HCT116 (cell line): ENCODE measurements at regions not wholly inside any gene's neighbourhood (a gene's known extent, or its start where the extent isn't known, plus 50 kb on each side); places are given as distances from the start of the nearest gene placed in this dataset.

ENCODE experiments used
- ATAC-seq: fragments of 200-7000 bp; cut with Tn5 transposase; 2 replicates; pipeline ENCODE4 v1.9.1; 2020; ENCODE audit warnings: mild to moderate bottlenecking, moderate library complexity
- BruUV-seq: library from RNA; stranded (reverse); fragments of 400-500 nt; replicated peaks from 2 replicates; lab custom pipeline; 2021; lab: Mats Ljungman, UMichigan
- CTCF ChIA-PET: fragments of 300-600 bp; sonication (Branson Sonifier 250); formaldehyde crosslinking; loops from one replicate; lab custom pipeline; 2021; ENCODE audit warnings: antibody characterized with exemption; lab: Charles Lee
- POLR2A ChIA-PET: fragments of 300-600, 350-600 bp; sonication (Branson Sonifier 250); formaldehyde crosslinking; loops from one replicate; lab custom pipeline; 2021; ENCODE audit warnings: antibody characterized with exemption; lab: Charles Lee
- RAD21 ChIA-PET, 2 experiments: fragments of 300-600 bp; sonication (Branson Sonifier 250); formaldehyde crosslinking; loops; one replicate each; lab custom pipeline; 2023; ENCODE audit warnings: low total read pairs in 2 of 2; ENCODE audit not compliant: uncharacterized antibody in 2 of 2, unreplicated experiment in 2 of 2, low non-redundant PET in 1 of 2; lab: Charles Lee
- DNase-seq: peaks from one replicate; pipeline ENCODE4 v3.0.0-alpha.2; 2010; ENCODE audit warnings: low read depth, low spot score
- H2AFZ ChIP-seq: fragments of 200-600 bp; shearing (Covaris generic), sonication (generic); 2 replicates; pipeline ENCODE4 v1.6.1; 2017; ENCODE audit warnings: low read depth, mixed run types, mixed read lengths, antibody characterized with exemption, low read length; ENCODE audit not compliant: poor library complexity, severe bottlenecking
- H3K27ac ChIP-seq: 2 replicates; pipeline ENCODE4 v1.5.1; 2012; ENCODE audit warnings: low read depth, low read length
- H3K27me3 ChIP-seq: fragments of 200-600 bp; sonication (generic); 2 replicates; pipeline ENCODE4 v1.6.1; 2016; ENCODE audit warnings: mixed run types, low read length, mixed read lengths; ENCODE audit not compliant: insufficient read depth
- H3K36me3 ChIP-seq, 2 experiments: fragments of 200-500 bp in 1 of 2; fragments of 200-600 bp in 1 of 2; sonication (Bioruptor generic) in 1 of 2; sonication (generic) in 1 of 2; 2 replicates each; pipeline versions ENCODE4 v1.5.1 to v1.6.1; 2014 to 2016; ENCODE audit warnings: low read length in 2 of 2, inconsistent platforms in 1 of 2, mixed read lengths in 1 of 2, mixed run types in 1 of 2; ENCODE audit not compliant: insufficient read depth in 2 of 2, control insufficient read depth in 1 of 2
- H3K4me1 ChIP-seq, 2 experiments: fragments of 200-600 bp in 1 of 2; sonication (generic) in 1 of 2; 2 replicates each; pipeline versions ENCODE4 v1.5.1 to v1.6.1; 2012 to 2017; ENCODE audit warnings: low read length in 2 of 2, inconsistent platforms in 1 of 2, mild to moderate bottlenecking in 1 of 2, mixed read lengths in 1 of 2, mixed run types in 1 of 2, moderate library complexity in 1 of 2; ENCODE audit not compliant: insufficient read depth in 2 of 2, control insufficient read depth in 1 of 2
- H3K4me2 ChIP-seq: fragments of 200-600 bp; sonication (generic); 2 replicates; pipeline ENCODE4 v1.6.1; 2017; ENCODE audit warnings: mixed run types, low read length, mixed read lengths
- H3K4me3 ChIP-seq, 2 experiments: fragments of 200-600 bp in 1 of 2; sonication (generic) in 1 of 2; replicated peaks in 1 of 2; 2 replicates each; pipeline ENCODE4 v1.5.1; 2011 to 2016; ENCODE audit warnings: low read length in 2 of 2, control low read depth in 1 of 2, low read depth in 1 of 2, mild to moderate bottlenecking in 1 of 2, mixed read lengths in 1 of 2, mixed run types in 1 of 2
- H3K79me2 ChIP-seq: fragments of 200-600 bp; sonication (generic); 2 replicates; pipeline ENCODE4 v1.6.1; 2017; ENCODE audit warnings: mild to moderate bottlenecking, mixed run types, low read length, moderate library complexity, mixed read lengths; ENCODE audit not compliant: insufficient read depth
- H3K9ac ChIP-seq: fragments of 200-600 bp; sonication (generic); 2 replicates; pipeline ENCODE4 v1.6.1; 2016; ENCODE audit warnings: low read length, mixed read lengths
- H3K9me2 ChIP-seq: fragments of 200-600 bp; sonication (generic), shearing (Covaris generic); 2 replicates; pipeline ENCODE4 v1.6.1; 2017; ENCODE audit warnings: mixed run types, mild to moderate bottlenecking, moderate library complexity; ENCODE audit not compliant: insufficient read depth
- H3K9me3 ChIP-seq, 2 experiments: fragments of 200-500 bp in 1 of 2; fragments of 200-600 bp in 1 of 2; sonication (Bioruptor generic) in 1 of 2; sonication (generic) in 1 of 2; 2 replicates each; pipeline ENCODE4 v1.6.1; 2014 to 2017; ENCODE audit warnings: low read length in 2 of 2, mixed read lengths in 2 of 2, inconsistent platforms in 1 of 2, low read depth in 1 of 2, mild to moderate bottlenecking in 1 of 2, mixed run types in 1 of 2, moderate library complexity in 1 of 2; ENCODE audit not compliant: control insufficient read depth in 1 of 2, insufficient read depth in 1 of 2
- H4K20me1 ChIP-seq: fragments of 200-600 bp; sonication (generic), shearing (Covaris generic); 2 replicates; pipeline ENCODE4 v1.6.1; 2017; ENCODE audit warnings: mixed run types, mild to moderate bottlenecking, moderate library complexity; ENCODE audit not compliant: insufficient read depth
- CBX3 ChIP-seq: IDR thresholded peaks from 2 replicates; pipeline ENCODE4 v1.6.1; 2012; ENCODE audit warnings: low read depth
- EZH2phosphoT487 ChIP-seq: fragments of 200-600 bp; IDR thresholded peaks from 2 replicates; pipeline ENCODE4 v1.6.1; 2018; ENCODE audit warnings: antibody characterized with exemption, borderline replicate concordance
- JUND ChIP-seq: IDR thresholded peaks from 2 replicates; pipeline ENCODE4 v1.6.1; 2012
- POLR2A ChIP-seq: IDR thresholded peaks from 2 replicates; pipeline ENCODE4 v1.7.0; 2011; ENCODE audit warnings: borderline replicate concordance; ENCODE audit not compliant: insufficient read depth, insufficient read length; ENCODE audit errors: extremely low read depth
- POLR2AphosphoS5 ChIP-seq: IDR thresholded peaks from 2 replicates; pipeline ENCODE4 v1.6.1; 2011; ENCODE audit warnings: mild to moderate bottlenecking, low read depth, low read length, moderate library complexity
- SIN3A ChIP-seq: IDR thresholded peaks from 2 replicates; pipeline ENCODE4 v1.6.1; 2012; ENCODE audit warnings: low read depth
- SP1 ChIP-seq: IDR thresholded peaks from 2 replicates; pipeline ENCODE4 v1.6.1; 2012; ENCODE audit warnings: low read depth
- SRF ChIP-seq: IDR thresholded peaks from 2 replicates; pipeline ENCODE4 v1.6.1; 2012; ENCODE audit warnings: low read depth
- TCF7L2 ChIP-seq: IDR thresholded peaks from 2 replicates; pipeline ENCODE4 v1.7.0; 2011; ENCODE audit warnings: borderline replicate concordance, inconsistent platforms; ENCODE audit not compliant: insufficient read depth, insufficient read length; ENCODE audit errors: extremely low read depth
- ZFX ChIP-seq: fragments of 450-650 bp; IDR thresholded peaks from 2 replicates; pipeline ENCODE4 v1.6.1; 2017
- ZNF274 ChIP-seq: fragments of 200-500 bp; sonication (Bioruptor generic); IDR thresholded peaks from 2 replicates; pipeline ENCODE4 v1.6.1; 2014; ENCODE audit warnings: mild to moderate bottlenecking, low read depth, low read length, inconsistent platforms
- intact Hi-C: fragments of 100-400 bp; cut with micrococcal nuclease; formaldehyde crosslinking; loops from 2 replicates; pipeline ENCODE4 v1.10.0; 2022
- TF ChIP-seq, protein P1 (sequence below): IDR thresholded peaks from 2 replicates; pipeline ENCODE4 v1.6.1; 2012
- TF ChIP-seq, protein P2 (sequence below): IDR thresholded peaks from 2 replicates; pipeline ENCODE4 v1.6.1; 2012
- TF ChIP-seq, protein P3 (sequence below): IDR thresholded peaks from 2 replicates; pipeline ENCODE4 v1.6.1; 2011; ENCODE audit warnings: mild to moderate bottlenecking, low read length, moderate library complexity; ENCODE audit not compliant: insufficient replicate concordance; ENCODE audit errors: extremely low read depth

DNA sequence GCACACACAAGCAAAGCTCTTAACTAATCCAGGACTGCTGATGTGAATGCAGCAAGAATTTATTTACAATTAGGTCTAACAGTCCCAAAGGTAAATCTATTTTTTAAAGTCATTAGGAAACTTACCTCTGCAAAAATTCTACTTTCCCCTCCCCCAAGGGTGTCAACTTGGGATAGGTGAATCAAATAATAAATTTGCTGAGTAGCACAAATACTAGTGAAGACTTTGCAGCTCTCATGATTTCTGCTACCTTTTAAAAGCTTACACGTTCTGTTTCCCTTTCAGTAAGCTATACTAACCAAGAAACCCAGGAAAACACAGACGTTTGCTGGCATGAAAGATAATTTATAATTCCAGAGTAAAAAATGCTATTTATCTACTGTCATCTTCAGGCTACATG is 296.6 kb upstream of the SLC7A11 start:
- peaks cover 0 to 12% of the 10 kb centered on the region in 2 experiments; a peak in 2 of 4 replicates for H3K4me1 ChIP-seq
- DNase-seq = no peak

More for the DNA sequence above, 296.6 kb upstream of the SLC7A11 start:
- no peaks in the 10 kb centered on the region for H3K9me3 ChIP-seq
- H3K4me3 ChIP-seq = no peak overlapping the region
- TF ChIP-seq SRF = no peak
- TF ChIP-seq TCF7L2 = no peak
- TF ChIP-seq ZNF274 = no peak
- TF ChIP-seq JUND = no peak
- no peak for TF ChIP-seq POLR2AphosphoS5
- no peak for TF ChIP-seq SP1
- TF ChIP-seq, protein P1, sequence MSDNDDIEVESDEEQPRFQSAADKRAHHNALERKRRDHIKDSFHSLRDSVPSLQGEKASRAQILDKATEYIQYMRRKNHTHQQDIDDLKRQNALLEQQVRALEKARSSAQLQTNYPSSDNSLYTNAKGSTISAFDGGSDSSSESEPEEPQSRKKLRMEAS = no peak
- no peak for TF ChIP-seq ZFX
- TF ChIP-seq CBX3 = no peak
- no peak for TF ChIP-seq POLR2A
- TF ChIP-seq SIN3A = no peak
- no peak for TF ChIP-seq EZH2phosphoT487
- TF ChIP-seq, protein P2, sequence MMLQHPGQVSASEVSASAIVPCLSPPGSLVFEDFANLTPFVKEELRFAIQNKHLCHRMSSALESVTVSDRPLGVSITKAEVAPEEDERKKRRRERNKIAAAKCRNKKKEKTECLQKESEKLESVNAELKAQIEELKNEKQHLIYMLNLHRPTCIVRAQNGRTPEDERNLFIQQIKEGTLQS = no peak
- TF ChIP-seq, protein P3, sequence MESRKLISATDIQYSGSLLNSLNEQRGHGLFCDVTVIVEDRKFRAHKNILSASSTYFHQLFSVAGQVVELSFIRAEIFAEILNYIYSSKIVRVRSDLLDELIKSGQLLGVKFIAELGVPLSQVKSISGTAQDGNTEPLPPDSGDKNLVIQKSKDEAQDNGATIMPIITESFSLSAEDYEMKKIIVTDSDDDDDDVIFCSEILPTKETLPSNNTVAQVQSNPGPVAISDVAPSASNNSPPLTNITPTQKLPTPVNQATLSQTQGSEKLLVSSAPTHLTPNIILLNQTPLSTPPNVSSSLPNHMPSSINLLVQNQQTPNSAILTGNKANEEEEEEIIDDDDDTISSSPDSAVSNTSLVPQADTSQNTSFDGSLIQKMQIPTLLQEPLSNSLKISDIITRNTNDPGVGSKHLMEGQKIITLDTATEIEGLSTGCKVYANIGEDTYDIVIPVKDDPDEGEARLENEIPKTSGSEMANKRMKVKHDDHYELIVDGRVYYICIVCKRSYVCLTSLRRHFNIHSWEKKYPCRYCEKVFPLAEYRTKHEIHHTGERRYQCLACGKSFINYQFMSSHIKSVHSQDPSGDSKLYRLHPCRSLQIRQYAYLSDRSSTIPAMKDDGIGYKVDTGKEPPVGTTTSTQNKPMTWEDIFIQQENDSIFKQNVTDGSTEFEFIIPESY = no peak
- POLR2A ChIA-PET = no interaction called here
- ATAC-seq = no peak
- H3K27me3 ChIP-seq = no peaks in the 10 kb centered on the region
- no peaks in the 10 kb centered on the region for H3K79me2 ChIP-seq
- BruUV-seq = no TSS peak
- H3K27ac ChIP-seq = no peak overlapping the region
- no peak overlapping the region for H2AFZ ChIP-seq
- no peaks in the 10 kb centered on the region for H4K20me1 ChIP-seq
- CTCF ChIA-PET = no interaction called here
- RAD21 ChIA-PET = no interaction called here
- H3K36me3 ChIP-seq = no peaks in the 10 kb centered on the region
- no peak overlapping the region for H3K9ac ChIP-seq
- intact Hi-C loops = no loop called here
- no peaks in the 10 kb centered on the region for H3K9me2 ChIP-seq
- no peak overlapping the region for H3K4me2 ChIP-seq
